K562 (cell line): ENCODE measurements at regions not wholly inside any gene's neighbourhood (a gene's known extent, or its start where the extent isn't known, plus 50 kb on each side); places are given as distances from the start of the nearest gene placed in this dataset.

Source experiments
- ATAC-seq: fragments of 200-7000 bp; cut with Tn5 transposase; 3 replicates; pipeline ENCODE4 v1.9.1; 2020; ENCODE audit warnings: moderate library complexity
- BruUV-seq: library from RNA; stranded (reverse); fragments of 400-500 nt; replicated peaks from 2 replicates; lab custom pipeline; 2021; lab: Mats Ljungman, UMichigan
- CTCF ChIA-PET: fragments of 300-600 bp; formaldehyde crosslinking; extraction: SDS; loops from one replicate; lab custom pipeline; 2021; ENCODE audit warnings: low intra/inter-chr PET ratio; lab: Yijun Ruan, JAX
- POLR2A ChIA-PET: fragments of 300-600, 350-650 bp; sonication (Branson Sonifier 250); formaldehyde crosslinking; extraction: SDS; loops from one replicate; lab custom pipeline; 2021; ENCODE audit warnings: antibody characterized with exemption, inconsistent platforms; lab: Yijun Ruan, JAX
- DNase-seq, 4 experiments: peaks; one replicate each; pipeline versions ENCODE4 v3.0.0 to v3.0.0-alpha.2; 2011 to 2018; ENCODE audit warnings: low spot score in 3 of 4, mixed read lengths in 3 of 4; ENCODE audit errors: extremely low read depth in 1 of 4
- FAIRE-seq: peaks from 2 replicates; lab custom pipeline; 2011; peaks lifted over from hg19 to GRCh38; lab: Jason Lieb, UNC
- H2AFZ ChIP-seq: 2 replicates; pipeline ENCODE4 v1.6.0; 2011; ENCODE audit warnings: low read depth, low read length, control low read depth, inconsistent platforms
- H3K27ac ChIP-seq: fragments of 200-600 bp; 3 replicates; pipeline ENCODE4 v1.8.0; 2011; ENCODE audit warnings: low read depth, mild to moderate bottlenecking, control low read depth, inconsistent platforms, low read length, moderate library complexity, mixed read lengths; ENCODE audit errors: extremely low read depth
- H3K27me3 ChIP-seq, 2 experiments: fragments of 300-600 bp in 1 of 2; 2 replicates in 1 of 2; 3 replicates in 1 of 2; pipeline versions ENCODE4 v1.6.0 to v1.8.0; 2011; ENCODE audit warnings: inconsistent platforms in 2 of 2, low read length in 2 of 2, mild to moderate bottlenecking in 1 of 2, mixed read lengths in 1 of 2, moderate library complexity in 1 of 2; ENCODE audit not compliant: control insufficient read depth in 2 of 2, insufficient read depth in 2 of 2
- H3K36me3 ChIP-seq: fragments of 300-600 bp; 3 replicates; pipeline ENCODE4 v1.8.0; 2011; ENCODE audit warnings: mild to moderate bottlenecking, low read length, inconsistent platforms; ENCODE audit not compliant: control insufficient read depth, insufficient read depth
- H3K4me1 ChIP-seq, 2 experiments: fragments of 200-600 bp in 1 of 2; replicated peaks in 1 of 2; 2 replicates in 1 of 2; 3 replicates in 1 of 2; pipeline versions ENCODE4 v1.5.1 to v1.8.0; 2011; ENCODE audit warnings: inconsistent platforms in 2 of 2, low read length in 2 of 2, mild to moderate bottlenecking in 1 of 2, mixed read lengths in 1 of 2, moderate library complexity in 1 of 2; ENCODE audit not compliant: control insufficient read depth in 2 of 2, insufficient read depth in 2 of 2
- H3K4me2 ChIP-seq: 2 replicates; pipeline ENCODE4 v1.6.1; 2011; ENCODE audit warnings: low read length, control low read depth, inconsistent platforms, mixed read lengths; ENCODE audit not compliant: insufficient read depth
- H3K4me3 ChIP-seq: fragments of 200-600 bp; sonication (generic), shearing (Covaris generic); 2 replicates; pipeline ENCODE4 v1.5.1; 2016; ENCODE audit warnings: control low read depth, inconsistent platforms
- H3K79me2 ChIP-seq: fragments of 200-600 bp; 3 replicates; pipeline ENCODE4 v1.8.0; 2011; ENCODE audit warnings: low read length, inconsistent platforms; ENCODE audit not compliant: control insufficient read depth, insufficient read depth
- H3K9ac ChIP-seq, 2 experiments: 2 replicates each; pipeline versions ENCODE4 v1.6.0 to v1.6.1; 2011; ENCODE audit warnings: low read depth in 2 of 2, low read length in 2 of 2, control low read depth in 1 of 2, inconsistent platforms in 1 of 2, mild to moderate bottlenecking in 1 of 2, mixed read lengths in 1 of 2; ENCODE audit not compliant: insufficient read depth in 1 of 2
- H3K9me1 ChIP-seq: one replicate; pipeline ENCODE4 v1.6.0; 2011; ENCODE audit warnings: inconsistent platforms, mild to moderate bottlenecking, low read length, moderate library complexity; ENCODE audit not compliant: control insufficient read depth, insufficient read depth
- H3K9me3 ChIP-seq: replicated peaks from 2 replicates; pipeline ENCODE4 v1.5.1; 2011; ENCODE audit warnings: low read depth, low read length, inconsistent platforms; ENCODE audit not compliant: control insufficient read depth, insufficient read depth
- H4K20me1 ChIP-seq: replicated peaks from 2 replicates; pipeline ENCODE4 v1.6.1; 2011; ENCODE audit warnings: low read length, inconsistent platforms, mixed read lengths; ENCODE audit not compliant: control insufficient read depth, insufficient read depth
- ATF1 ChIP-seq, 2 experiments: fragments of 450-650 bp in 1 of 2; IDR thresholded peaks; 2 replicates each; pipeline ENCODE4 v1.6.1; 2016; ENCODE audit warnings: missing compliant biosample characterization in 1 of 2, missing genetic modification characterization in 1 of 2
- DDX20 ChIP-seq: fragments of 450-650 bp; IDR thresholded peaks from 2 replicates; pipeline ENCODE4 v1.6.1; 2016; ENCODE audit warnings: missing genetic modification characterization, low read depth, mild to moderate bottlenecking, missing compliant biosample characterization, moderate library complexity
- DEAF1 ChIP-seq: fragments of 450-650 bp; formaldehyde crosslinking; IDR thresholded peaks from 2 replicates; pipeline ENCODE4 v1.4.0; 2020; ENCODE audit warnings: mild to moderate bottlenecking, moderate library complexity
- ERF ChIP-seq: fragments of 450-650 bp; formaldehyde crosslinking; IDR thresholded peaks from 2 replicates; pipeline ENCODE4 v1.4.0; 2020; ENCODE audit warnings: mild to moderate bottlenecking, mixed read lengths
- GTF2B ChIP-seq: IDR thresholded peaks from 2 replicates; pipeline ENCODE4 v1.6.1; 2011; ENCODE audit not compliant: insufficient read length; ENCODE audit errors: extremely low read depth
- MEF2A ChIP-seq: IDR thresholded peaks from 2 replicates; pipeline ENCODE4 v1.6.1; 2011; ENCODE audit warnings: low read depth, mild to moderate bottlenecking, low read length, moderate library complexity; ENCODE audit not compliant: control insufficient read depth
- MEIS2 ChIP-seq: fragments of 450-650 bp; IDR thresholded peaks from 2 replicates; pipeline ENCODE4 v1.6.1; 2014; ENCODE audit warnings: mild to moderate bottlenecking; ENCODE audit not compliant: partially characterized antibody
- NR2F6 ChIP-seq: fragments of 450-650 bp; formaldehyde crosslinking; IDR thresholded peaks from 2 replicates; pipeline ENCODE4 v1.4.0; 2020; ENCODE audit warnings: mild to moderate bottlenecking
- PHTF2 ChIP-seq: fragments of 250-450 bp; sonication (Bioruptor Pico); IDR thresholded peaks from 2 replicates; pipeline ENCODE4 v1.5.0; 2021; ENCODE audit warnings: mild to moderate bottlenecking
- PRPF4 ChIP-seq: fragments of 200-400 bp; formaldehyde crosslinking; IDR thresholded peaks from one replicate; pipeline ENCODE4 v1.6.1; 2017; ENCODE audit warnings: low read length, low read depth, mild to moderate bottlenecking; ENCODE audit not compliant: insufficient read depth, poor library complexity, severe bottlenecking
- RHOXF2B ChIP-seq: fragments of 250-450 bp; sonication (Bioruptor Pico); conservative IDR thresholded peaks from 2 replicates; pipeline ENCODE4 v1.5.1; 2021
- TAF15 ChIP-seq: fragments of 200-400 bp; formaldehyde crosslinking; IDR thresholded peaks from 2 replicates; pipeline ENCODE4 v1.6.1; 2017; ENCODE audit warnings: mild to moderate bottlenecking, low read depth, low read length, moderate library complexity
- THAP12 ChIP-seq: fragments of 250-450 bp; sonication (Bioruptor Pico); IDR thresholded peaks from 2 replicates; pipeline ENCODE4 v1.9.0; 2021; ENCODE audit warnings: mild to moderate bottlenecking, inconsistent platforms
- ZNF696 ChIP-seq: fragments of 250-450 bp; sonication (Bioruptor Pico); conservative IDR thresholded peaks from 2 replicates; pipeline ENCODE4 v1.4.0; 2020; ENCODE audit warnings: mild to moderate bottlenecking, moderate library complexity
- ZNF75A ChIP-seq: fragments of 450-650 bp; formaldehyde crosslinking; IDR thresholded peaks from 2 replicates; pipeline ENCODE4 v1.4.0; 2020; ENCODE audit warnings: mild to moderate bottlenecking
- ZZZ3 ChIP-seq: fragments of 450-650 bp; IDR thresholded peaks from 2 replicates; pipeline ENCODE4 v1.6.1; 2016; ENCODE audit warnings: antibody characterized with exemption, mild to moderate bottlenecking, moderate library complexity
- WGBS: fragments of 100-300 bp; shearing (Covaris generic); methylation state at CpG from one replicate; pipeline ENCODE4 v1.1.6; 2016; ENCODE audit warnings: low coverage, mixed read lengths; ENCODE audit not compliant: insufficient coverage; ENCODE audit errors: missing lambda C conversion rate; 5-methylcytosine and 5-hydroxymethylcytosine counted together
- in situ Hi-C: fragments of 300-500 bp; cut with MboI; formaldehyde crosslinking; loops from 4 replicates; pipeline ENCODE4 v1.15.0; 2018; ENCODE audit warnings: inconsistent platforms, mixed read lengths
- intact Hi-C: fragments of 100-400 bp; cut with micrococcal nuclease; formaldehyde crosslinking; loops from 2 replicates; pipeline ENCODE4 v1.14.2; 2022
- TF ChIP-seq, protein P1 (sequence below): sonication (generic); formaldehyde crosslinking; IDR thresholded peaks from 2 replicates; pipeline ENCODE4 v1.8.1; 2023; ENCODE audit warnings: mild to moderate bottlenecking, missing genetic modification reagents

DNA sequence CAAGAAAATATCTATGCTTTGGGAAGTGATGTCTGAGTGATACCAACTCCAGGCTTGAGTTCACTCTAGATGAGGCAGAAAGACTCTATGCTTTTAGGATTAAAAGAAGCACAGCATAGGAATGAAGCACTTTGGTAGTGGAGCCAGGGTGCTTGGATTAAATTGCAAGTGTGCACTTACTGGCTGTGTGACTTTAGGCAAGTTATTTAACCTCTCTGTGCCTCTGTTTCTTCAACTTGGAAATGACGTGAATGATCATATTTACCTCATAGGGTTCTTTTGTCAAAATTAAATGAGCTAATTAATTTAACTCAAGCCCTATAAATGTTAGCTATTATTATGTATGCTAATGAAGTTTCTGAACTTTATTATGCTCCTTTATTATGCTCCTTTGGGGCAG lies 446.1 kb downstream of the TTLL7 start:
- Histone ChIP-seq H3K27me3 (no peaks in the 10 kb centered on the region), H3K4me3 (no peak overlapping the region), H3K9ac (no peak overlapping the region), H3K9me3 (no peaks in the 10 kb centered on the region), H3K27ac (no peak overlapping the region), H2AFZ (no peak overlapping the region), H3K4me1 (no peaks in the 10 kb centered on the region), H4K20me1 (no peaks in the 10 kb centered on the region), H3K9me1 (no peaks in the 10 kb centered on the region), H3K79me2 (no peaks in the 10 kb centered on the region), H3K4me2 (no peak overlapping the region), H3K36me3 (no peaks in the 10 kb centered on the region)
- in situ Hi-C loops, result no loop called here
- POLR2A ChIA-PET, result no interaction called here
- CTCF ChIA-PET, result no interaction called here
- no peak for FAIRE-seq
- ATAC-seq, result no peak
- WGBS, result 0% methylated on average over 1 of the region's 1 CpG
- intact Hi-C loops, result no loop called here
- no peak for DNase-seq
- BruUV-seq, result no TSS peak
- no peak for TF ChIP-seq MEF2A
- no peak for TF ChIP-seq THAP12
- TF ChIP-seq GTF2B, result no peak
- no peak for TF ChIP-seq ERF (CRISPR knock-in tag)
- TF ChIP-seq ATF1 (CRISPR knock-in tag; IDR thresholded peaks at IDR 0.05), result no peak
- TF ChIP-seq ATF1 (tag; IDR thresholded peaks at IDR 0.05), result no peak
- TF ChIP-seq PHTF2, result no peak
- no peak for TF ChIP-seq RHOXF2B
- no peak for TF ChIP-seq TAF15
- TF ChIP-seq ZZZ3, result no peak
- TF ChIP-seq NR2F6 (CRISPR knock-in tag), result no peak
- no peak for TF ChIP-seq DEAF1 (CRISPR knock-in tag)
- TF ChIP-seq, protein P1, sequence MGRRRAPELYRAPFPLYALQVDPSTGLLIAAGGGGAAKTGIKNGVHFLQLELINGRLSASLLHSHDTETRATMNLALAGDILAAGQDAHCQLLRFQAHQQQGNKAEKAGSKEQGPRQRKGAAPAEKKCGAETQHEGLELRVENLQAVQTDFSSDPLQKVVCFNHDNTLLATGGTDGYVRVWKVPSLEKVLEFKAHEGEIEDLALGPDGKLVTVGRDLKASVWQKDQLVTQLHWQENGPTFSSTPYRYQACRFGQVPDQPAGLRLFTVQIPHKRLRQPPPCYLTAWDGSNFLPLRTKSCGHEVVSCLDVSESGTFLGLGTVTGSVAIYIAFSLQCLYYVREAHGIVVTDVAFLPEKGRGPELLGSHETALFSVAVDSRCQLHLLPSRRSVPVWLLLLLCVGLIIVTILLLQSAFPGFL, result no peak
- TF ChIP-seq DDX20 (tag), result no peak
- no peak for TF ChIP-seq ZNF696
- no peak for TF ChIP-seq MEIS2
- TF ChIP-seq ZNF75A (CRISPR knock-in tag), result no peak
- no peak for TF ChIP-seq PRPF4
